ENCODE measurements at regions not wholly inside any gene's neighbourhood (a gene's known extent, or its start where the extent isn't known, plus 50 kb on each side); places are given as distances from the start of the nearest gene placed in this dataset.
A peak's percentile ranks its signal among the peaks of the same experiment; 100 is the strongest.

DNA sequence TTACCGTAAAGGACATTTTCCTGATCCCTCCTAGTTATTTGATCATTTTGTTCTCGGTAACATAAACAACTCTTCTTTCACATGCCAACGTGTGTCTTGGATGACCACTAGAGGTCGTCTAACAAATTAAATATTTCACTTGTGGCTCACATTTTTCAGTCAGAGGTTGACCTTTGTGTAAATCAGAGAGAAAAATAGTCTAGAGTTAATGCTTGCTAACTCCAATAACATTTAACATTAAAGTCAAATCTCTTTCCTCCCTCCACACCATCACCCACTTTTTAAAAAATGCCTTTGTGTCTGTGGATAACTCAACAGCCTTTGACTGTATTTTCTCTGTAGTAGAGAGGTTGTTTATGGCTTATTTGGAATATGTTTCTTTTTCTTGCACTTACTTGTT is 220.5 kb upstream of the B3GALT2 start:
- intact Hi-C loops (cut with DNase I): no loop called here
- peak; percentile 95 for FAIRE-seq
- peak in 2 of 5 donors; percentile 65 to 73 for DNase-seq
- TF ChIP-seq, protein P1, sequence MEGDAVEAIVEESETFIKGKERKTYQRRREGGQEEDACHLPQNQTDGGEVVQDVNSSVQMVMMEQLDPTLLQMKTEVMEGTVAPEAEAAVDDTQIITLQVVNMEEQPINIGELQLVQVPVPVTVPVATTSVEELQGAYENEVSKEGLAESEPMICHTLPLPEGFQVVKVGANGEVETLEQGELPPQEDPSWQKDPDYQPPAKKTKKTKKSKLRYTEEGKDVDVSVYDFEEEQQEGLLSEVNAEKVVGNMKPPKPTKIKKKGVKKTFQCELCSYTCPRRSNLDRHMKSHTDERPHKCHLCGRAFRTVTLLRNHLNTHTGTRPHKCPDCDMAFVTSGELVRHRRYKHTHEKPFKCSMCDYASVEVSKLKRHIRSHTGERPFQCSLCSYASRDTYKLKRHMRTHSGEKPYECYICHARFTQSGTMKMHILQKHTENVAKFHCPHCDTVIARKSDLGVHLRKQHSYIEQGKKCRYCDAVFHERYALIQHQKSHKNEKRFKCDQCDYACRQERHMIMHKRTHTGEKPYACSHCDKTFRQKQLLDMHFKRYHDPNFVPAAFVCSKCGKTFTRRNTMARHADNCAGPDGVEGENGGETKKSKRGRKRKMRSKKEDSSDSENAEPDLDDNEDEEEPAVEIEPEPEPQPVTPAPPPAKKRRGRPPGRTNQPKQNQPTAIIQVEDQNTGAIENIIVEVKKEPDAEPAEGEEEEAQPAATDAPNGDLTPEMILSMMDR (IDR thresholded peaks at IDR 0.05; ENCODE audit: borderline replicate concordance, extremely low read depth, insufficient read depth): peak; percentile 74
- H3K4me3 ChIP-seq (ENCODE audit: low read length in 3 of 3): no peak overlapping the region
- no peaks in the 10 kb centered on the region for H3K36me3 ChIP-seq (ENCODE audit: control insufficient read depth in 2 of 3, insufficient read depth in 3 of 3, low read length in 3 of 3)
- peaks cover 0 to 2% (median 0%) of the 10 kb centered on the region in 3 donors for H3K4me1 ChIP-seq (ENCODE audit: control insufficient read depth in 2 of 3, insufficient read depth in 2 of 3, low read depth in 1 of 3, low read length in 3 of 3)
- no peak overlapping the region for H3K27ac ChIP-seq (ENCODE audit: low read depth in 2 of 2, low read length in 2 of 2)
- no peak overlapping the region for H3K9ac ChIP-seq (ENCODE audit: low read length in 3 of 3)
- H3K9me3 ChIP-seq (ENCODE audit: control insufficient read depth in 2 of 3, insufficient read depth in 1 of 3, low read length in 3 of 3): no peaks in the 10 kb centered on the region
- H3K27me3 ChIP-seq (ENCODE audit: control insufficient read depth, insufficient read depth, low read length): no peaks in the 10 kb centered on the region

DNA sequence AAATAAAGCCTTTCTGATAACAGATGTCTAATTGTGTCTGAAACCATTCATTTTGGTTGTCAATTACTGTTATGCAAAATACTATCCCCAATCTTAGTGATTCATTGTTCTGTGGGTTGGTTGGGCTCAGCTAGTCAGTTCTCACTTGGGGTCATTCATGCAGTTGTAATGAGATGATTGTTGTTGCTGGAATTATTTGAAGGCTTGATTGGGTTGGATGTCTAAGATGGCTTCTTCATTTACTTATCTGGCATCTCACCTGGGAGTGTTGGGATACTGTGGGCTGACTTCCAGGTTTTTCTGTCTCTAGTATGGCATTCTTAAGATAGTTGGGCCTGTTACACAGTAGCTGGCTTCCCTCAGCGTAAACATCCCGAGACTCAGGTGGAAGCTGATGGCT is 217.8 kb upstream of the B3GALT2 start:
- TF ChIP-seq, protein P1 (IDR thresholded peaks at IDR 0.05; ENCODE audit: borderline replicate concordance, extremely low read depth, insufficient read depth): no peak
- Histone ChIP-seq H3K9ac (ENCODE audit: low read length in 3 of 3) (no peak overlapping the region), H3K27me3 (ENCODE audit: control insufficient read depth, insufficient read depth, low read length) (no peaks in the 10 kb centered on the region), H3K36me3 (ENCODE audit: control insufficient read depth in 2 of 3, insufficient read depth in 3 of 3, low read length in 3 of 3) (no peaks in the 10 kb centered on the region), H3K4me3 (ENCODE audit: low read length in 3 of 3) (no peak overlapping the region), H3K4me1 (ENCODE audit: control insufficient read depth in 2 of 3, insufficient read depth in 2 of 3, low read depth in 1 of 3, low read length in 3 of 3) (peaks cover 0 to 2% (median 0%) of the 10 kb centered on the region in 3 donors), H3K9me3 (ENCODE audit: control insufficient read depth in 2 of 3, insufficient read depth in 1 of 3, low read length in 3 of 3) (no peaks in the 10 kb centered on the region), H3K27ac (ENCODE audit: low read depth in 2 of 2, low read length in 2 of 2) (no peak overlapping the region)
- FAIRE-seq (no peak), DNase-seq (no peak)
- intact Hi-C loops (cut with DNase I): no loop called here

DNA sequence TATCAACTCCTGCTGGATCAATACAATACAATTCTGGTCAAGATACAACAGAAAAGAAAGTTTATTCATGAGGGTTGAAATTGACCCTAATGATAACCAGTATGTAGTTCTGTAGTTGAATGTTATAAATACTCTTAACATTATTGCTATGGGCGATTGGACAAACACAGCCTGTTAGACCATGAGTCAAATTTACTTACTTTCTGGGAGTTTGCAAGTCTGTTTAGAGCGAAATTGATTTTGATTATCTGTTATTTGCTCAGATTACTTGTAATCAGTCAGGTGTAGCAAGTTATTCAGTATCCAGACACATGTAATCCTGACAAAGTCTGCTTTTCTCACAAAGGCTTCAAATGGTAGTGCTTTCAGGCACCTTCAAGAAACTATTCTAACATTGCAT is 216.6 kb upstream of the B3GALT2 start:
- DNase-seq (no peak), FAIRE-seq (no peak)
- Histone ChIP-seq H3K27me3 (ENCODE audit: control insufficient read depth, insufficient read depth, low read length) (no peaks in the 10 kb centered on the region), H3K4me1 (ENCODE audit: control insufficient read depth in 2 of 3, insufficient read depth in 2 of 3, low read depth in 1 of 3, low read length in 3 of 3) (peaks cover 0 to 2% (median 0%) of the 10 kb centered on the region in 3 donors), H3K27ac (ENCODE audit: low read depth in 2 of 2, low read length in 2 of 2) (no peak overlapping the region), H3K9me3 (ENCODE audit: control insufficient read depth in 2 of 3, insufficient read depth in 1 of 3, low read length in 3 of 3) (no peaks in the 10 kb centered on the region), H3K4me3 (ENCODE audit: low read length in 3 of 3) (no peak overlapping the region), H3K36me3 (ENCODE audit: control insufficient read depth in 2 of 3, insufficient read depth in 3 of 3, low read length in 3 of 3) (no peaks in the 10 kb centered on the region), H3K9ac (ENCODE audit: low read length in 3 of 3) (no peak overlapping the region)
- TF ChIP-seq, protein P1 (IDR thresholded peaks at IDR 0.05; ENCODE audit: borderline replicate concordance, extremely low read depth, insufficient read depth): no peak
- intact Hi-C loops (cut with DNase I): no loop called here

DNA sequence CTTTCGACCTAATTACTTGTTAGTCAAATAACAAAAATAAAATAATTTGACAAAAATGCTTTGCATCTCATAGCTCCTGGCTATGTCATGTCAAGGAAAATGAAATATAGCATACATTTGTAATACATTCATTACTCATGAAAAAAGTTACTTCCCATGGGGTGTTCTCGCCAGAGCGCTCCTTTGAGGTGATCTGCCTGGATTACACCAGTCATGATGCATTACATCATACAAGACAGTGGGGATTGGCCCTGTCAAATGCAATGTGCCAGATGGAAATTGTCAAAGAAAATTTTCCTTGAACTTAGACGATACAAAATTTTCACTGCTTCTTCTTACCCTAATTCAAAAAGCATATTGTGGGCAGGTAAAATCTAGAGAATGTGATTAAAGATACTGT is 215.6 kb upstream of the B3GALT2 start:
- TF ChIP-seq, protein P1 (IDR thresholded peaks at IDR 0.05; ENCODE audit: borderline replicate concordance, extremely low read depth, insufficient read depth): no peak
- no peak overlapping the region for H3K9ac ChIP-seq (ENCODE audit: low read length in 3 of 3)

More for the DNA sequence above, 215.6 kb upstream of the B3GALT2 start:
- intact Hi-C loops (cut with DNase I): no loop called here
- Histone ChIP-seq H3K4me1 (ENCODE audit: control insufficient read depth in 2 of 3, insufficient read depth in 2 of 3, low read depth in 1 of 3, low read length in 3 of 3) (peaks cover 0 to 2% (median 0%) of the 10 kb centered on the region in 3 donors), H3K9me3 (ENCODE audit: control insufficient read depth in 2 of 3, insufficient read depth in 1 of 3, low read length in 3 of 3) (no peaks in the 10 kb centered on the region), H3K27me3 (ENCODE audit: control insufficient read depth, insufficient read depth, low read length) (no peaks in the 10 kb centered on the region), H3K36me3 (ENCODE audit: control insufficient read depth in 2 of 3, insufficient read depth in 3 of 3, low read length in 3 of 3) (no peaks in the 10 kb centered on the region), H3K27ac (ENCODE audit: low read depth in 2 of 2, low read length in 2 of 2) (no peak overlapping the region), H3K4me3 (ENCODE audit: low read length in 3 of 3) (no peak overlapping the region)
- FAIRE-seq (no peak), DNase-seq (no peak)

All from kidney (tissue), 13 donors.